ENCODE measurements at regions not wholly inside any gene's neighbourhood (a gene's known extent, or its start where the extent isn't known, plus 50 kb on each side); places are given as distances from the start of the nearest gene placed in this dataset.

- no peak for ATAC-seq
- no peak for TF ChIP-seq ZNF565 (CRISPR knock-in tag; conservative IDR thresholded peaks at IDR 0.05; ENCODE audit: low read depth)
- no peak for TF ChIP-seq TSHZ2 (CRISPR knock-in tag; IDR thresholded peaks at IDR 0.05)
- no peak for TF ChIP-seq ESRRG (CRISPR knock-in tag; IDR thresholded peaks at IDR 0.05)
- TF ChIP-seq ZNF8 (CRISPR knock-in tag; IDR thresholded peaks at IDR 0.05): no peak
- TF ChIP-seq ARNTL (CRISPR knock-in tag; IDR thresholded peaks at IDR 0.05; ENCODE audit: borderline replicate concordance, low read depth): no peak
- TF ChIP-seq CSDC2 (CRISPR knock-in tag; IDR thresholded peaks at IDR 0.05): no peak
- no peak for TF ChIP-seq GLIS3 (CRISPR knock-in tag; IDR thresholded peaks at IDR 0.05)
- TF ChIP-seq, protein P1, sequence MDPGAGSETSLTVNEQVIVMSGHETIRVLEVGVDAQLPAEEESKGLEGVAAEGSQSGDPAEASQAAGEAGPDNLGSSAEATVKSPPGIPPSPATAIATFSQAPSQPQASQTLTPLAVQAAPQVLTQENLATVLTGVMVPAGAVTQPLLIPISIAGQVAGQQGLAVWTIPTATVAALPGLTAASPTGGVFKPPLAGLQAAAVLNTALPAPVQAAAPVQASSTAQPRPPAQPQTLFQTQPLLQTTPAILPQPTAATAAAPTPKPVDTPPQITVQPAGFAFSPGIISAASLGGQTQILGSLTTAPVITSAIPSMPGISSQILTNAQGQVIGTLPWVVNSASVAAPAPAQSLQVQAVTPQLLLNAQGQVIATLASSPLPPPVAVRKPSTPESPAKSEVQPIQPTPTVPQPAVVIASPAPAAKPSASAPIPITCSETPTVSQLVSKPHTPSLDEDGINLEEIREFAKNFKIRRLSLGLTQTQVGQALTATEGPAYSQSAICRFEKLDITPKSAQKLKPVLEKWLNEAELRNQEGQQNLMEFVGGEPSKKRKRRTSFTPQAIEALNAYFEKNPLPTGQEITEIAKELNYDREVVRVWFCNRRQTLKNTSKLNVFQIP (CRISPR knock-in tag; IDR thresholded peaks at IDR 0.05; ENCODE audit: borderline replicate concordance, low read depth): no peak
Observed at GRCh38 chr1:193533853-193534252, 347.4 kb upstream of the B3GALT2 start.

DNA sequence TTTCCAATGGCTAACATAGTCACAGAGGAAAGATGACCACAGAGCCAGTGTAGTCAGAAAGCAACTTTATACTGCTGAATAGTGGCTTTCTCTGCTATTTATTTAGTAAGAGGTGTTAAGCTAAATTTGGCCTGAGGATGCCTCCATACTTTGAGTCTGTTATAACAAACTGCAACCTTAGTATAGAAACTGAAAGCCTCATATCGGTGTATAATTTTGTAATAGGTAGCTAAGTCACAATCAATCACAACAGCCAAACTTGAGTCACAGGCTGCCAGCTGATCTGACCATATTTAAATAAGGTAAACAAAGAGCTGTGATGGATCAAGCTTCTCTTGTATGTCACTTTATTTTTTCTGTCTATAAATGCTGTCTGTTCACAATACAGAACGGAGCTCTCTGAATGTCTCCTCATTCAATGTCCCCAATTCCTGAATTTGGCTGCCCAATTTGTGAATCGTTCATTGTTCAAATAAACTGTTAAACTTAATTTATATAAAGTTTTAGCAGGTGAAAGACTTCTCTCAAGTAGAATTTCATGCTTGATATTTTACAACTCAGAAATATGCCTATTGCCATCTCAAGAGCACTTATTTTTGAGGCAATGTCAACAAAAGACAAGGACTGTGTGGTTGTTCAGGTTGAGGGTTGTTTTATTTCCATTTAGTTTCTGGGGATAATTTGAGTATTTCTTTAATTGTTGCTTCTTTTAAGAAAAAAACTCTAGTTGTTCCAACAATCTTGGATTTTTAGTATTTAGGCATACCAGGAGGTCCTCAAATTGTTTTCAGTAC lies 339.7 kb upstream of the B3GALT2 start:
- no peak for ATAC-seq

More for the DNA sequence above, 339.7 kb upstream of the B3GALT2 start:
- TF ChIP-seq, protein P2, sequence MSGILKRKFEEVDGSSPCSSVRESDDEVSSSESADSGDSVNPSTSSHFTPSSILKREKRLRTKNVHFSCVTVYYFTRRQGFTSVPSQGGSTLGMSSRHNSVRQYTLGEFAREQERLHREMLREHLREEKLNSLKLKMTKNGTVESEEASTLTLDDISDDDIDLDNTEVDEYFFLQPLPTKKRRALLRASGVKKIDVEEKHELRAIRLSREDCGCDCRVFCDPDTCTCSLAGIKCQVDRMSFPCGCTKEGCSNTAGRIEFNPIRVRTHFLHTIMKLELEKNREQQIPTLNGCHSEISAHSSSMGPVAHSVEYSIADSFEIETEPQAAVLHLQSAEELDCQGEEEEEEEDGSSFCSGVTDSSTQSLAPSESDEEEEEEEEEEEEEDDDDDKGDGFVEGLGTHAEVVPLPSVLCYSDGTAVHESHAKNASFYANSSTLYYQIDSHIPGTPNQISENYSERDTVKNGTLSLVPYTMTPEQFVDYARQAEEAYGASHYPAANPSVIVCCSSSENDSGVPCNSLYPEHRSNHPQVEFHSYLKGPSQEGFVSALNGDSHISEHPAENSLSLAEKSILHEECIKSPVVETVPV (CRISPR knock-in tag; IDR thresholded peaks at IDR 0.05): no peak
- no peak for TF ChIP-seq CREB5 (CRISPR knock-in tag; IDR thresholded peaks at IDR 0.05; ENCODE audit: low read depth)
- TF ChIP-seq, protein P1 (CRISPR knock-in tag; IDR thresholded peaks at IDR 0.05; ENCODE audit: borderline replicate concordance, low read depth): no peak
- no peak for TF ChIP-seq PPARA (CRISPR knock-in tag; IDR thresholded peaks at IDR 0.05; ENCODE audit: borderline replicate concordance)
- no peak for TF ChIP-seq TOX (CRISPR knock-in tag; IDR thresholded peaks at IDR 0.05; ENCODE audit: borderline replicate concordance)
- no peak for TF ChIP-seq GLIS3 (CRISPR knock-in tag; IDR thresholded peaks at IDR 0.05)
- TF ChIP-seq ZNF8 (CRISPR knock-in tag; IDR thresholded peaks at IDR 0.05): no peak
- TF ChIP-seq TSHZ2 (CRISPR knock-in tag; IDR thresholded peaks at IDR 0.05): no peak
- no peak for TF ChIP-seq ESRRG (CRISPR knock-in tag; IDR thresholded peaks at IDR 0.05)
